NCI-H526 (cell line): ENCODE measurements at regions not wholly inside any gene's neighbourhood (a gene's known extent, or its start where the extent isn't known, plus 50 kb on each side); places are given as distances from the start of the nearest gene placed in this dataset.
A peak's percentile ranks its signal among the peaks of the same experiment; 100 is the strongest.
"Not testable (repeated sequence)": the region's sequence is repeated elsewhere in the genome, so short reads cannot be mapped to it uniquely, and the experiment has no call there.

ENCODE experiments used
- DNase-seq, 2 experiments: peaks; one replicate each; lab custom pipeline; 2025; lab: John Stamatoyannopoulos, UW

DNA sequence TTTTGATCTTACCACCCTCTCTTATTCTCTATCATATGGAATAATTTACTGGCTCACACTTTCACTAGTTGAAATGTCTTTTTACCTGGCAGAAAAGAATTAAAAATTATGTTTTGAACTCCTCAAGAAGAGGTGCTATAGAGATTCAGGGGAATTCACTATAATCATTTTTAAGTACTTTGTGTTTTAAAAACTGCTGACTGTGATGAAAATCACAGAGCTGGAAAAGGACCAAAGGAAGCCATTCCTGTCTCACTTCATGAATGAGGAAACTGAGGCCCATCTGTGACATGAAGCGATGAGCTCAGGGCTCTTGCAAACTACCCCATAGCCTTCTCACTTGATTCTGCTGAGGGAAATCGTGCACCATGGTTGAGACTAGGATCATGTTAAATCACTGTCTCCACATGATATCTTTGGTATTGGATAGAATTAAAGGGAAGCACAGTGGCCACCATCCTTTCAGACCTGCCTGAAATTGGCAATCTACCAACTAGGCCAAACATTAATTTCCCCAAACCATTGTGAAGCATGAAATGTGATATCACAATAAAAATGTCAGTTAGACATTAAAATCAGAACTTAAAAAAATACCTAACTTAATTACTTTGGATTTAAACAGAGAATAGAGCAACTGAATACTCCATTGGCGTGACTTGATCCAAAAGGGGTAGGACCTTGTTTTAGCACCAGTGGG is 141.0 kb downstream of the FZD1 start:
- no peak for DNase-seq

DNA sequence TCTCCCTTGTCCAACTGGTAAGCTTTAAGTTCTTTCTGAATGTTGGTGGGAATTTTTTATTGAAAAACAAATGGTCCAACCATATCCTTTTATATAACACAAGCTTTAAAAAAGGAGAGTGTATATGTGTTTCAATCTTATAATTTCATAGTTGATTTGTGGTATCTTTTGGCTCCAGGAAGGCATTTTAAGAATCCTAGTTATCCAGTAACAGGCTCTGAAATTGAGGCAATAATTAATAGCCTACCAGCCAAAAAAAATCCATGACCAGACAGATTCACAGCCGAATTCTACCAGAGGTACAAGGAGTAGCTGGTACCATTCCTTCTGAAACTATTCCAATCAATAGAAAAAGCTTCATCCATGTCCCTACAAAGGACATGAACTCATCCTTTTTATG is 141.6 kb downstream of the FZD1 start:
- not testable (repeated sequence) for DNase-seq

DNA sequence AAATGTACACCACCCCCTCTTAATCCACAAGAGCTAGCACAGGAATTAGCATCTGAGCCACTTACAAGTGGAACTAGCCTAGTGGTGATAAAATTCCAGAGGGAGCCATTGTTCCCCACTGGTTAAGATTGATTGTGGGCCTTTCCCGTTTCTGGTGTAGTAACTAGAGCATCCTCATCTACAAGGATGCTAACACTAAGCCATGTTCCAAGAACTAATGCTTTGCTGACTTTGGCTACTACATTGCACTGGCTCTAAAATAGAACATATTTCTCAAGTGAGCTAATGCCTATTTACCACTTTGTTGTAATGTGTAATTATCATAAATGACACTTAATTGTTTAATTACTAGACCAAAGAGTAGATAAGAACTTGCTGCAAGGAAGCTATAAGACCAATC is 143.7 kb downstream of the FZD1 start:
- no peak for DNase-seq

DNA sequence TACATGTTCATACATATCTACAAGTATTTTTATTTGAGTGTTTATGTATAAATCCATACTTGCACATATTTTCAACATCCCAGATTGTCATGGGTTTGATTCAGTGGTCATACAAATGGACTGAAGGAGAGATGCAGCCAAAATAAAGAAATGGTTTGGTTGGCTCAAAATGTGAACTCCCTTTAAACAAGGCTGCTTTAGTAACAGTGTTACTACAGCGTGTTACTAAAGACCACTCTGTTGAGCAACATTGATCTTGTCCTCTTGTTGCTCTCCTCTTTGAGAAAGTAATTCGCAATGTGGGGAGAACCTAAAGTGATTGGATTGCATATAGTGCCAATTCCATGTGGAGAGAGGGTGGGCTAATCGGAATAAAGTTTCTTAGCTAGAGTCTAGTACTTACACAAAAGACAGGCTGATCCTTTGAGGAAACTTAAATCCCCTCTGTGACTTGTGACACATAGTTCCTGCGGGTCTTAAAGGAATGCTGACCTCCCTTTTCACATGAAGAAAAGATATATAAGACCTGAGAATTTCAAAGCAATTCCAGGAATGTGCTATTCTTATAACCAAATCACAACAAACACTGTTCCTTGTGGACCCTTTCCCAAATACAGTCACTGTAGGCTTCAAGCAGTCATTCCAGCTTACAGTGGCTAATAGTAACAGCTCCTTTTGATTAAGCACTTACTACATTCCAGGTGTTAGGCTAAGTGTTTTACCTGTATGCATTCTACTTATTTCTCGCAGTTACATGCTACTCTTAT is 144.3 kb downstream of the FZD1 start:
- DNase-seq = no peak

DNA sequence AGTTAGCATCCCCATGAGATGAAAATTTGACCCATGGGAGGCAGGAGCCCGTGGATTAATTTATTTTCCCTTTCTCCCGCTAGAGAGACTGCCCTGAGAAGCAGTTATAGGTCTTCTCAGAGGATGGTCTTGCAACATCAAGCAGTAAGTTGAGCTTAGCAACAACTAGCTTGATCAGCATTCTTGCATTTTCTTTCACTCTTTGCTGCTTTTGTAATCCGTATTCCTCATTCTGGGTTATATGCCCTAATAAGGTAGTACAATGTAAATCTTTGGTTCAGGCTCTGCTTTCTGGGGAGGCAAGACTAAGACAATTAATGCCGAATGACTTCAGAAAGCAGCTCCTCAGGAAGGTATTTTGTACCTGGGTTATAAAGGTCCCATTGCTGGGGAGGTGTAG is 146.8 kb downstream of the FZD1 start:
- DNase-seq = no peak

DNA sequence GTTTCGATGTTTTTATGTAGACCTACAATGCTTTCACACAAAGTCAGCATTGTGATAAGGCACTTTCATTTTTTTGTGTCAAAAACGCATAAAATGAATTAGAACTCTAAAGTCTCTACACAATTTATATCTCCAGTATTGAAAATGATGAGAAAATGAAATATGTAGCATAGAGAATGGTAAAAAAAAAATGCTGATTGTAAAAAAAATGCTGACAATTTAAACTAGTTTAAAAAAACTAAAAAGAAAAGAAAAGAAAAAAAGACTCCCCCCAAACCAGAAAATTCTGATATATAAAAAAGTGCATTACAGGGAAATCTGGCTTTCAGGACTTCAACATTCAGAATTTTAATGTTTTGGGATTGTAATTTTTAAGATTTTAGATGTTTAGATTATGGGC is 148.1 kb downstream of the FZD1 start:
- DNase-seq = no peak

DNA sequence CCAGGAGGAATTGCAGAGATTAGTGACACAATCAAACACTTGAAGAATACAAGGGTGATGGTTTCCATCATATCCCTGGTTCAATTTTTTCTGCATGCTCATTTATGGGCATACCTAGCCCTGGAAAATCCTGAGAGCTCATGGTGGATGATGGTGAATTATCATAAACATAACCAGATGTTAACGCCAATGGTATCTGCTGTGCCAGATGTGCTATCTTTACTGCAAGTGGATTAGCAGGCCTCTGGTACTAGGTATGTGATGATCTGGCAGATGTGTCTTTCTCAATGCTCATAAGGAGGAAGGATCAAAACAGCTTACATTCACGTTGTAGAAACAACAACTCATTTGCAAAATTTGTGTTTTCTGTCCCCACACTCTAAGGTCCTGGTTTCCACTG is 150.5 kb downstream of the FZD1 start:
- DNase-seq = no peak

DNA sequence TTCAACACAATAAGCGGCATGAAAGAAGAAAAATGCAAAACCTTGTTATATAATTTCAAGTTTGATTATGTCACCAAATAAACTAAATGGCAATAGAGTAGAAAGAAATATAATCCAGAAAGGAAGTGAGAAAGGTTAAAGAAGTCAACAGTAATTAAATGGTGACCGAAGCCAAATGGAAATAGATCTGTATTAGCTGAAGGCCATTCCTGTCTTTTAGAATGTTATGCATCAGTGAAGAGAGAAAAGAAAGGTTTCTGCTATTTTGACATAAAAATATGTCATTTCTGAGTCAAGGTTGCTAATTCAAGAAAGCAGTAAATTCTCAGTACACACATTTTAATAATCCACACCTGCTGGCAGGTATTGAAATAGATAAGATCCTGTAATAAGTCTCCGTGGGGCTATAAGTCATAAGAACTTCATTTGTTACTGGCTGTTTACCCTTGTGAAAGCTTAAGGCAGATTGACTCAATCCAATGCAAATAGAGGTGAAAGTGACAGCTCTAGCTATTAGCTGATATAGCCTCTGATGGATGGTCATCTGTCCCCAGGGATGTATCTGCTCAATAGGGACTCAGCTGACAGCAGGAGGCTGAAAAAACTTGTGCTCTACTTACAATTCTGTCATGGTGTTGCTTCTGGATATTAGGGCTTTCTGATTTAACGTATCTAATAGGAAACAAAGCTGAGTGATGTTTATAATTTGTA is 152.1 kb downstream of the FZD1 start:
- peak in 1 of 2 experiments; percentile 39 for DNase-seq

DNA sequence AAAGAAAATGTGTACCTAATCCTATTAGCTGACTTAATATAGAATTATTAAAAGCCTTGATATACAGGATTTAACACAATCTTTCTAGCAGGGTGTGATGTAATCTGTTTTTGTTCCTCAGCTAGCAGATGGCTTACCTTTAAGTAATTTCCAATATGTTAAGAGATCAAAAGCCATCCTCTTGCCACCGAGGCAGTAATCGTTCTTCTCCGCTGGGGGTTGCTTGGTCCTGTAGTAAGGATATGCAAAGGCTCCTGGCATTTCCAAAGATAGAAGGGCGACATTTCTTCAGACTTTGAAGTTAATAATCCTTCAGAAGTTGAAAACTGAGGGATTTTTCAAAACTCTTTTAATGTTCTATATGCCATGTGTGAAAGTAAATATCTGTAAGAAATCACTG is 156.4 kb downstream of the FZD1 start:
- no peak for DNase-seq

DNA sequence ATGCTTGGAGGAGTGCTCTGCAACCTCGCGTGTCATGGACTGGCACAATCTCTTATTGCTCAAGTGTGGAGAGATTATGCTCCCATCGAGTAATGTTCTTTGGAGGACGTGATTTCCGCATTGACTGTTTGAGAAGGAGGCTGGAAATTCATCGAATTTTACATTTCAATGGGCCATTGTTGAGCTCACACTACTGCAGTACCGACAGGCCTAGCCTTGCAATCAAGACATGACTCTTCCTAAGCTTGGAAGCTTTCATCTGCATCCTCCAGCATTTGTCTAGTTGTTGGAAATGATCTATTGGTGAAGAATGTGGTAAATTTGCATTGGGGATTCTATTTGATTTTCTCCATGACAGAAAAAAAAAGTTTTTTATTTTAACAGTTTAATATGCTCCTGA is 156.8 kb downstream of the FZD1 start:
- no peak for DNase-seq

DNA sequence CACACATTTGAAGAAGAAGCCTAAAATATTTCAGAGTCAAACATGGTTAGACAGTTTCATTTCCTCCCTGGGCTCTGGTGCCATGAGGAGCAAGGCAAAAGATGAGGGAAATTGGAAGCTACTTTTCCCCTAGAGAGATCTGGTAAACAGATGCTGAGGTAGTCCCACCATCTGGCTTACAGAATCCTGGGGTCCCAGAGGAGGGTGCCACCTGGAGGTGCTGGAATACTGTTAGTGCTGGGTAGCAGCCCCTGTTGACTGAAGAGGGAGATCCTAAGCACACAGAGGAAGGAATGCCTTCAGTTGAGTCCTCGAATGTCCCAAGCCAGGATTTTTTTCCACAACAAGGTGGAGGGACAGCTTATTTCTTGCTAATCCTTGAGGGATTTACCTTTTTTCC is 160.1 kb downstream of the FZD1 start:
- DNase-seq = peak; percentile 55 to 67

DNA sequence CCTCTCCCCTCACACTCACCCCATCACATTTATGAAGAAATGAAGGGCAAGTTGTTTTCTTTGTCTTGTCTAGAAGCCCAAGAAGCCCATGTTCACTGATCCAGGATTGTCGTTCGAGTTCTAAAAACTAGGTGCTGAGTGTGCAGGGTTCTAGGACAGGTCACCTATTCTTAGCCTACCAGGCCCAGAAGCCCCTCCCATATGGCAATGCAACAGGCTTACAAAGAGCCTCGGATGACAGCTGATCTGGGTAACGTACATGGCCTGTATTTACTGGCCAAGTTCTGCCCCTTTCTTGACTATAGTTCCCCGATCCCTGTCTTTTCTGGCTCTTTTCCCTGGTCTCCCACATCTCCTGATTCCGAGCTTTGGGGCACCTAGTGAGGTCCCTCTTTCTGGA is 160.9 kb downstream of the FZD1 start:
- DNase-seq = no peak

DNA sequence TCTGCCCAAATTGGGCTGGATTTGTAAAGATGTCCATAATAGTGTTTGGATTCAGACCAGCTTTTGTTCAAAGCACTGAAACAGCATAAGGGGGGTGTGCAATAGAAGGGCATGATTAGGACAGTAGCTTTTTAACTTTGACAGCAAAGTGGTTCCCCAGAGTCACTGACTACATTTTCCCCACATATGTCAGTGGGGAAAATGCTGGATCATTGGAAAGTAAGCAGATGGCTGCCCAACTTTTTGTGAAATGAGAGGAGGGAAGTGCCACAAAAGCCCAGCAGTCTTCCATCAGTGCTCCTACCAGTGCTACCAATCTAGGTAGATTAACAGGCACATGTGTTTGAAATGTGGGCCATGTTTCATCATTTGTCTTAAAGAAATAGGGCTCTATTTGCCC is 162.8 kb downstream of the FZD1 start:
- DNase-seq = no peak

DNA sequence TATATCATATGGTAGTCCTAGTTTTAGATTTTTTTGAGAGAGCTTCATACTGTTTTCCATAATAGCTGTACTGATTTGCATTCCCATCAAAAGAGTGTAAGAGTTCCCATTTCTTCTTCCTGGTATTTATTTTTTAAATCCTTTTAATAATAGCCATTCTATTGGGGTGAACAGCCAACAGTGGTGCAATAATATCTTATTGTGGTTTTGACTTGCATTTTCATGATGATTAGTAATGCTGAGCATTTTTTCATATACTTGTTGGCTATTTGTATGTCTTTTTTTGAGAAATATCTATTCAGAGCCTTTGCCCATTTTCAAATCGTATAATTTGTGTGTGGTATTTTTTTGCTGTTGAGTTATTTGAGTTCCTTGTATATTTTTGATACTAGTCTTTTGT is 167.4 kb downstream of the FZD1 start:
- DNase-seq = no peak

DNA sequence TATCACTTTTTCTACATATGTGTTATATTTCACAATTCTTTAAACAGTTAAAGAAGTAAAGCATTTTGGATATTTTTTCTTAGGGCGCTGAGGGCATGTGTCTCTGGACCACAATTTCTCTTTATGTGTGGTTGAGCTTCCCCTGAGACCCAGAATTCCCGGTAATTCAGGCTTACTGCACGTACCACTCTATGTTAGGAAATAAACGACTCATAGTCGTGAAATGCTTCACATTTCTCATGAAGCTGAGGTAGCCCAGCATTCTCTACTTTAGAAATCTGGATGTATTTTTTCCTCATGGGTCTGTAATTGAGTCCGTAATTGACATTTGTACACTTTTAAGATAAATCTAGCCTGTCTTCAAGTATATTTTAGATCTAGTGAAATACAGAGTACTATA is 170.6 kb downstream of the FZD1 start:
- no peak for DNase-seq

DNA sequence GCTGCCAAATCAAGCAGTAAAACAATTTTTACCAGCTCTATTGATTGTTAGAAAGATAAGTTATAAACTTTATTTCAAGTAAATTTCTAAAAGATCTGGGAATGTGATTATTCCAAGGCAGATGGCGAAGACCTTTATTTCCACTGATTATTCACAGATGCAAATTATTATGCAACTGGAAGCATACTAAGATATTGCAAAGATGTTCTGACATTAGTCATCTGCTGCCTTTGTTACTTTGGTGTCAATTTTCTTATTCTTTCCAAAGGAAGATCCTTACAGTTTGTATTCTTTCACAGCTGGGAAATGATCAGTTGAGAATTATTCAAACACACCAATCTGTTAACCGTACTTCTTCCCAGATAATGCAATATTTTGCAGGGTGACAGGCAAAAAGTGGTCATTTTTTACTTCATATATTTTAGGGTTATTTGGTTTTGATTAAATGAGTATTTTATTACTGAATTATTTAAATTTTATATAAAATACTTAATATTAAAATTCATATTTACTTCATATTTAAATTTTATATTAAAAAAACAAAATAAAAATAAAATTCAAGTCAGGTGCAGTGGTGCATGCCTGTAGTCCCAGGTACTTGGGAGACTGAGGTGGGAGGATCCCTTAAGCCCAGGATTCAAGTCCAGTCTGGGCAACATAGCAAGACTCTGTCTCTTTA is 171.3 kb downstream of the FZD1 start:
- no peak for DNase-seq

DNA sequence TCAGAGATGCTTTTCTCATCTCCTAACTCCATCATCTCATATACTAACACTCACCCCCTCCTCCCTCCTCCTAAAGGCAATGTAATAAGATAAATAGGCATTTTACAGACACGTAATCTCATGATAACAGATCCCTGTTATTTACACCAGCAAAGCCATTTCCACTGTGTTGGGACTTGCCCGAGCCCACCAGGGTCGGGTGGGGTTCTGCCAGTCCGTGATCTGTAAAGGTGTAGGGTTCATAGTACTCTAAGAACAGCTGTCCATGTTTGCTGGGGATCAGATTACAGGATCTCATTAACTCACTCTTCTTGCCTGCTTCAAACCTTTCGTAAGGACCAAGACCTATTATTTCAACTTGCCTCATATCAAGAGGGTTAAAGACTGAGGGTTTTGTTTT is 172.4 kb downstream of the FZD1 start:
- DNase-seq = peak; percentile 88 to 89

DNA sequence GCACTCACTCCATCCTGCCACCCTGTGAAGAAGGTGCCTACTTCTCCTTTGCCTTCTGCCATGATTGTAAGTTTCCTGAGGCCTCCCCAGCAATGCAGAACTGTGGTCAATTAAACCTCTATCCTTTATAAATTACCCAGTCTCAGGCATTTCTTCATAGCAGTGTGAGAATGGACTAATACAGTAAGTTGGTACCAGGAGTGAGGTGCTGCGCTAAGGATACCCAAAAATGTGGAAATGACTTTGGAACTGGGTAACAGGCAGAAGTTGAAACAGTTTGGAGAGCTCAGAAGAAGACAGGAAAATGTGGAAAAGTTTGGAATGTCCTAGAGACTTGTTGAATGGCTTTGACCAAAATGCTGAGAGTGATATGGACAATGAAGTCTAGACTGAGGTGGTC is 176.0 kb downstream of the FZD1 start:
- DNase-seq = not testable (repeated sequence)

DNA sequence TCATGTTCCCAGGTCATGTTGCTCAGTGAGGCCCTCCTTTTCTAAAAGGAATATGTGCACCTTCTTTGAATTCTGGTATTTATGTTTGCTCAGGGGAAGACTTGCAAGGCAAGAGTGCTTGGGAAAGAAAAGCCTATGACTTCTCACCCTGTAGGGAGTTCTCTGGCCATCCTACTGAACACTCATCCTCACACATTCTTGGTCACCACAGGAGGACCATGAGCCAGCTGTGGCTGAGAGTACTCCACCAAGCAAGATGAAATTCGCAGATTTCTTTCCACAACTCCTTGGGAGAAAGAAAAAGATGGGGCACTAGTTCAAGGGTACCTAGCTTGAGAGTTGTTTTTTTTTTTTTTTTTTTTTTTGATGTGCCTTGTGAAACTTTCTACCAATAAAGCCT is 179.6 kb downstream of the FZD1 start:
- DNase-seq = no peak

DNA sequence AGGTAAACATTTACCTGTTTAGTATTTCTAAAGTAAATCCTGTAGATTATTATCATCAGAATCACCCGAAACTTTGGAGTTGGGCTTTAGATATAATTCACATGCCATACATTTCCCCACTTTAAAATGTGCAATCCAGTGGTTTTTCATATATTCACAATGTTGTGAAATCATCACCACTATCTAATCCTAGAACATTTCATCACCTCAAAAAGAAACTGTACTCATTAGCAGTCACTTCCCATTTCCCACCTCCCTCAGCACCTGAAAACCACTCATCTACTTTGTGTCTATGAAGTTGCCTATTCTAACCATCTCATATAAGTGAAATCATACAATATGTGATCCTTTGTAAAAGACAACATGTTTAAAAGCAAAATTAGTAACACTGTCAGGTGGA is 182.6 kb downstream of the FZD1 start:
- DNase-seq = no peak

DNA sequence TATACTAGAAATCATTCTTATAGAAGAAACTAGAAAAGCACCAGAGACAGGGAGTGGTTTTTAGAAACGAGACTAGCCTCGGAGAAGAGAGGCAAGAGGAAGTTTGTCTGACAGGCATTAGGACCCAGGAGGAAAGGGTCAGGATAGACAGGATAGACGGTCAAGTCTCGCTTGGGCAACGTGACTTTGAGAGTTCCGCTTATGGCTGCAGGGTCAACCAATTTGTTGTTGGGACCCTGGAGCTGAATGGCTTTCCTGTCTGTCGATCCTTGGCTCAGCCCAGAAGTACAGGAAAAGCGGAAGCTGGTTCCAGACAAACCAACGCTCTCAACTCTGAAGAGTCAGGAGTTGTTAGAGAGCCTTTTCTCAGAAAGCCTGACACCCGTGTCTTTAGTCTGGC is 191.2 kb downstream of the FZD1 start:
- no peak for DNase-seq

DNA sequence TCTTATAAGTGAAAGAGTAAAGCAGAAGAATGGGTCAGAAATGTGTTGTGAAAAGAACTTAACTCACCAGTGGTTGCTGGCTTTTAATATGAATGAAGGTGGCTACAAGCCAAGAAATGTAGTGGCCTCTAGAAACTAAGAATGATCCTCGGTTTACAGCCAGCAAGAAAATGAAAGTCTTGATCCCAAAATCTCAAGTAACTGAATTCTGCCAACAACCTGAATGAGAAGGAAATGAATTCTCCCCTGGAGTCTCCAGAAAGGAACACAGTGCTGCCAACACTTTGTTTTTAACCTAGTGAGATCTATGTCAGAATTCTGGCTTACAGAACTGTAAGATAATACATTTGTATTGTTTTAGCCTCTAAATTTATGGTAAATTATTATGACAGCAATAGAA is 193.0 kb downstream of the FZD1 start:
- no peak for DNase-seq

DNA sequence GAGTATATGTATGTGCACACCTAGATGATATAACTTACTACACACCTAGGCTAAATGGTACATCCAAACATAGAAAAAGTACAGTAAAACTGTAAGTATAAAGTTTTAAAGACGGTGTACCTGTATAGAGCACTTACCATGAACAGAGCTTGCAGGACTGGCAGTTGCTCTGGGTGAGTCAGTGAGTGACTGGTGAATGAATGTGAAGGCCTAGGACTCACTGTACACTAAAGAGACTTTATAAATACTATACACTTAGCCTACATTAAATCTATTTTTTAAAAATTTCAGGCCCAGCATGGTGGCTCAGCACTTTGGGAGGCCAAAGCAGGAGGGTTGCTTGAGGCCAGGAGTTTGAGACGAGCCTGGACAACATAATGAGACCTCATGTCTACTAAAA is 195.3 kb downstream of the FZD1 start:
- no peak for DNase-seq
